ENCODE measurements at regions not wholly inside any gene's neighbourhood (a gene's known extent, or its start where the extent isn't known, plus 50 kb on each side); places are given as distances from the start of the nearest gene placed in this dataset.

- no peak for TF ChIP-seq CTCF (IDR thresholded peaks at IDR 0.05)
- no peak for TF ChIP-seq POLR2A (IDR thresholded peaks at IDR 0.05)
- no peak for TF ChIP-seq POLR2AphosphoS5 (IDR thresholded peaks at IDR 0.05)
- TF ChIP-seq EP300 (IDR thresholded peaks at IDR 0.05): no peak
- DNase-seq: no peak
- H3K9me3 ChIP-seq: no peaks in the 10 kb centered on the region
- H3K4me1 ChIP-seq: peaks cover 0 to 21% (median 16%) of the 10 kb centered on the region in 4 donors
- H3K36me3 ChIP-seq: no peaks in the 10 kb centered on the region
- 5 to 17% methylated on average over 8 of the region's 8 CpGs for WGBS, 2 donors
- intact Hi-C loops (cut with DNase I): no loop called here
- peaks cover 22 to 62% (median 39%) of the 10 kb centered on the region in 3 donors for H3K27me3 ChIP-seq
- H3K4me3 ChIP-seq: no peak overlapping the region
- H3K27ac ChIP-seq: no peak overlapping the region
Measured at GRCh38 chr1:90831910-90832309, 114.8 kb upstream of the BARHL2 start.

DNA sequence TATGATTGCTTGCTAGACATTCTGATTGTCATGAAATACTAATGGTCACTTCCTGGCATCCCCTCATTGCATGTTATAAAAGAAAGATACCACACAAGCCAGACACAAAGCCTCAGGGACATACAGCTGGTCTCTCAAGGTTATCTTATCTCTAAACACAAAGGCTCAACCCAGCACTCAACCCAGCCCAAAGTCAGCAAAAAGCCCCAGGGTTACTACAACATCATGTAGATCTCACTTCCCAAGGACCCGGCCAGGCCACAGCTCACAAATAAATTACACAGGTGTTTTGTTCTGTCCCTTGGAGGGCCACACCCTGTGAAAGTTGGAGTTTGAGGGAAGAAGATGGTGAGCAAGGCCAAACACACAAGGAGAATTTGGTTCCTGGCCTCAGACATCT is 109.7 kb upstream of the BARHL2 start:
- intact Hi-C loops (cut with DNase I): no loop called here
- Histone ChIP-seq H3K27me3 (peaks cover 0 to 11% (median 0%) of the 10 kb centered on the region in 3 donors), H3K27ac (no peak overlapping the region), H3K9me3 (no peaks in the 10 kb centered on the region), H3K4me3 (no peak overlapping the region), H3K4me1 (no peaks in the 10 kb centered on the region), H3K36me3 (no peaks in the 10 kb centered on the region)
- no peak for DNase-seq
- TF ChIP-seq EP300 (IDR thresholded peaks at IDR 0.05) (no peak), POLR2AphosphoS5 (IDR thresholded peaks at IDR 0.05) (no peak), CTCF (IDR thresholded peaks at IDR 0.05) (no peak), POLR2A (IDR thresholded peaks at IDR 0.05) (no peak)
- WGBS, 2 donors: 59 to 72% methylated on average over 1 of the region's 1 CpG

DNA sequence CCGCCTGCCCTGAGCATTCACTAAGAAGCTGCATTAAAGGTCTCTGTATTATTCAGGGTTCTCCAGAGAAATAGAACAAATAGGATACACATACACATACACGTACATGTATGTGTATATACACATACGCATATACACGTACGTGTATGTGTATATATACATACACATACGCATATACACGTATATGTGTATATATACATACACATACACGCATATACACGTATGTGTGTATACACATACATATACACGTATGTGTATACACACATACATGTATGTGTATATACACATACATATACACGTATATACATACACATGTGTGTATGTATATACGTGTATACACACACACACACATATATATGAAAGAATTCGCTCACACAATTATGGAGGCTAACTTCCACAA is 108.9 kb upstream of the BARHL2 start:
- TF ChIP-seq POLR2A (IDR thresholded peaks at IDR 0.05) (no peak), CTCF (IDR thresholded peaks at IDR 0.05) (no peak), POLR2AphosphoS5 (IDR thresholded peaks at IDR 0.05) (no peak), EP300 (IDR thresholded peaks at IDR 0.05) (no peak)
- intact Hi-C loops (cut with DNase I): no loop called here

DNA sequence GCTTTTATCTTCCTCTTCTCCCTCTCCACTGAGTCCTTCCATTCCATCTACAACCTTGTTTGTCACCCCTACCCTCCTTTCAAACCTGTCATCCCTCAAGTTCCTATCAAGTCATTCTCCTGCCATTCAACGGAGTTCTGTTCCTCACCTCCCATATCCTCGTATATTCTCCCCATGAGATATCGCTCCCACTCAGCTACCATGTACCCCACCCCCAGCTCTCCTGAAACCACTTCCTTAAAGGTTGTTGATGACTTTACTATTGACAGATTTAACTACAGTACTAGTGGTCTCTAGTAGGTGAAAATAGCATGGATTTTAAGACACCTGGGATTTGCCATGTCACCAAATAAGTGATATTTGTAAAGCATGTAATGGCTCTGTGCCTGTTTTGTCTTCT is 107.4 kb upstream of the BARHL2 start:
- WGBS, 2 donors: 79 to 84% methylated on average over 3 of the region's 3 CpGs
- Histone ChIP-seq H3K4me1 (no peaks in the 10 kb centered on the region), H3K36me3 (no peaks in the 10 kb centered on the region), H3K4me3 (no peak overlapping the region), H3K9me3 (no peaks in the 10 kb centered on the region), H3K27me3 (no peaks in the 10 kb centered on the region), H3K27ac (no peak overlapping the region)
- intact Hi-C loops (cut with DNase I): no loop called here
- TF ChIP-seq POLR2A (IDR thresholded peaks at IDR 0.05): no peak
- no peak for TF ChIP-seq CTCF (IDR thresholded peaks at IDR 0.05)
- no peak for TF ChIP-seq EP300 (IDR thresholded peaks at IDR 0.05)
- TF ChIP-seq POLR2AphosphoS5 (IDR thresholded peaks at IDR 0.05): no peak
- no peak for DNase-seq

More for the DNA sequence above, 108.9 kb upstream of the BARHL2 start:
- Histone ChIP-seq H3K4me3 (no peak overlapping the region), H3K27me3 (peaks cover 0 to 4% (median 0%) of the 10 kb centered on the region in 3 donors), H3K27ac (no peak overlapping the region), H3K9me3 (no peaks in the 10 kb centered on the region), H3K36me3 (no peaks in the 10 kb centered on the region), H3K4me1 (no peaks in the 10 kb centered on the region)
- DNase-seq: no peak
- 86 to 87% methylated on average over 13 of the region's 13 CpGs for WGBS, 2 donors

- Histone ChIP-seq H3K27me3 (no peaks in the 10 kb centered on the region), H3K4me1 (no peaks in the 10 kb centered on the region), H3K4me3 (no peak overlapping the region), H3K9me3 (no peaks in the 10 kb centered on the region), H3K27ac (no peak overlapping the region), H3K36me3 (no peaks in the 10 kb centered on the region)
- no peak for DNase-seq
- intact Hi-C loops (cut with DNase I): no loop called here
- no peak for TF ChIP-seq POLR2A (IDR thresholded peaks at IDR 0.05)
- no peak for TF ChIP-seq EP300 (IDR thresholded peaks at IDR 0.05)
- 69 to 78% methylated on average over 3 of the region's 3 CpGs for WGBS, 2 donors
Measured at GRCh38 chr1:90823686-90824085, 106.6 kb upstream of the BARHL2 start.
